22Rv1 (cell line): ENCODE measurements at regions not wholly inside any gene's neighbourhood (a gene's known extent, or its start where the extent isn't known, plus 50 kb on each side); places are given as distances from the start of the nearest gene placed in this dataset.

Experiments used
- H3K27ac ChIP-seq: fragments of 450-650 bp; 2 replicates; pipeline ENCODE4 v1.5.1; 2017
- ZFX ChIP-seq: fragments of 450-650 bp; IDR thresholded peaks from 2 replicates; pipeline ENCODE4 v1.6.1; 2017; ENCODE audit warnings: antibody characterized with exemption, borderline replicate concordance
- TF ChIP-seq, protein P1 (sequence below): fragments of 450-650 bp; IDR thresholded peaks from 2 replicates; pipeline ENCODE4 v1.5.1; 2017; ENCODE audit warnings: mild to moderate bottlenecking

DNA sequence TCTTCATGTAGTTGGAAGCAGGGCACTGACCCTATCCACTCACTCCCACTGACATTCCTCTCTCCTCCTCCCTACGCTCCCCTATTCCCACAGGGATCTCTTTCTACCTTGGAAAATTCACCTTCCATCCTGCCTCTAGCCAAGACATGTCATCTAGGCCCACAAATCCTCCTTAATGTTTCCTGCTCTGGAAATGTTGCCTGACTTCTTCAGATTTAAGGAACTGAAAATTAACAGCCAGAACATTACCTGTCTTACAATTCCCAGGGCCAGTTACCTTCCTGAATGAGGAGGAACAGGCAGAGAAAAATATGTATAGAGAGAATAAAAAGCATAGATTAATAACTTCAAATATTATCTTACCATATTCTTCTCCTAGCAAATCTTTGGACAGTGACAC is 147.3 kb downstream of the MRPL39 start:
- H3K27ac ChIP-seq, result no peak overlapping the region
- TF ChIP-seq, protein P1, sequence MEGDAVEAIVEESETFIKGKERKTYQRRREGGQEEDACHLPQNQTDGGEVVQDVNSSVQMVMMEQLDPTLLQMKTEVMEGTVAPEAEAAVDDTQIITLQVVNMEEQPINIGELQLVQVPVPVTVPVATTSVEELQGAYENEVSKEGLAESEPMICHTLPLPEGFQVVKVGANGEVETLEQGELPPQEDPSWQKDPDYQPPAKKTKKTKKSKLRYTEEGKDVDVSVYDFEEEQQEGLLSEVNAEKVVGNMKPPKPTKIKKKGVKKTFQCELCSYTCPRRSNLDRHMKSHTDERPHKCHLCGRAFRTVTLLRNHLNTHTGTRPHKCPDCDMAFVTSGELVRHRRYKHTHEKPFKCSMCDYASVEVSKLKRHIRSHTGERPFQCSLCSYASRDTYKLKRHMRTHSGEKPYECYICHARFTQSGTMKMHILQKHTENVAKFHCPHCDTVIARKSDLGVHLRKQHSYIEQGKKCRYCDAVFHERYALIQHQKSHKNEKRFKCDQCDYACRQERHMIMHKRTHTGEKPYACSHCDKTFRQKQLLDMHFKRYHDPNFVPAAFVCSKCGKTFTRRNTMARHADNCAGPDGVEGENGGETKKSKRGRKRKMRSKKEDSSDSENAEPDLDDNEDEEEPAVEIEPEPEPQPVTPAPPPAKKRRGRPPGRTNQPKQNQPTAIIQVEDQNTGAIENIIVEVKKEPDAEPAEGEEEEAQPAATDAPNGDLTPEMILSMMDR, result no peak
- no peak for TF ChIP-seq ZFX

DNA sequence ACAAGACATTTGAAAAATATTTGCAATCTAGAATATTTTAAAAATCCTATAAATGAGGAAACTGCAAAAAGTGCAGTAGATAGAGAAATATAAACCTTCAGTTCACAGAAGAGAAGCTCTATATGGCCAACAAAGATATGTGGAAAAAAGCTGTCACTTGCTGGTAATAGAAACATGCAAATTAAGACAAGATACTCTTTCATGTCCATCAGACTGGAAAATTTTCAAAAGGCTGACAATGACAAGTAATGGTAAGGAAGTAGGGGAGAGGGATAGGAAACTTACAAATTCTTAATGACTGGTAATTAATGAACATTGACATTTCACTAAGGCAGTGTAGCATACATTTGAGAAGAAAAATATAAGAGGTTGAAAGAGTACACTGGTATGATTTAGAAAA is 147.9 kb downstream of the MRPL39 start:
- TF ChIP-seq ZFX, result no peak
- TF ChIP-seq, protein P1, result no peak

DNA sequence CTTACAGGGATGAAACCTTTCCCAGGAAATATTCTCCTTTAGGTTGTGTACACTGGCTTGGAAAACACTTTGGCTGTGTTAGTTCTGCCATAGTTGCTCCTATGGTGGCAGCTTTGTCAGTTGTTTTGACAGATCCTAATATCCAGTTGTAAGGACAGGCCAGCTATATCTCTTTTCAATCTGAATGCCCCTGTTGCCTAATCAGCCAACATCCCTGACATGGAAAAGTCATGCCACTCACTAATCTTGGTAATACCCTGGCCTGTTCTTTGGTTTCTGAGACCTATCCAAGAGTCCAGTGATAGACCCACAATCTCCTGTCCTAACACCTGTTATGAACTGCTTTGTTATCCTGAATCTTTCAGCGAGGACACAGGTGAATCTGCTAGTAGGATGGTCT is 148.8 kb downstream of the MRPL39 start:
- TF ChIP-seq ZFX, result no peak
- TF ChIP-seq, protein P1, result no peak
- H3K27ac ChIP-seq, result no peak overlapping the region

More for the DNA sequence above, 147.9 kb downstream of the MRPL39 start:
- no peak overlapping the region for H3K27ac ChIP-seq

DNA sequence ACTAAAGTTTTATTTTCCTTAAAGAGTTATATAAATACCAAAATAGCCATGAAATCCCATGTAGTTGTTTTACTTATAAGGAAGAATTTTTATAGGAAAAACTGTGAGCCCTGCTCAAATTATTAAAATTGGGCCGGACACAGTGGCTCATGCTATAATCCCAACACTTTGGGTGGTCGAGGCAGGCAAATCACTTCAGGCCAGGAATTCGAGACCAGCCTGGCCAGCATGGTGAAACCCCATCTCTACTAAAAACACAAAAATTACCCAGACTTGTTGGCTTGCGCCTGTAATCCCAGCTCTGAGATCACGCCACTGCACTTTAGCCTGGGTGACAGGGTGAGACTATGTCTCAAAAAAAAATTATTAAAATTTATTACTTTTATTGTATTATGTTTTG is 149.3 kb downstream of the MRPL39 start:
- TF ChIP-seq, protein P1, result no peak
- TF ChIP-seq ZFX, result no peak
- H3K27ac ChIP-seq, result no peak overlapping the region

DNA sequence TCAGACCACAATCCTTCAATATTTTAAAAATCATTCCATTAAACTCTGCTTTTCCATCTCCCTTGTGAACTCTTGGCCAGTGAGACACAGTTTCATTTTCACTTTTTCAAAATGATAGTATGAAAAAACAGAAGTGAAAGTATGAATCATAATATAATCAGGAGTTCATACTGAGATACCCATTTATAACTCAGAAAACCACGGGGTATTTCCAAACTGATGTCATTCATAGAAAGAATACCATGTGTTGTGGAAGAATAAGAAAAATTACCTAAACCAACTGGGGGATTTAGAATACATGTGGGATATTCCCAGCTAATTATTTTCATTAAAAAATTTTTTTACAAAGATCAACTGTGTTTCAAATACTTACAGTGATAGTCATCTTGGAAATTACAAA is 149.9 kb downstream of the MRPL39 start:
- no peak overlapping the region for H3K27ac ChIP-seq

DNA sequence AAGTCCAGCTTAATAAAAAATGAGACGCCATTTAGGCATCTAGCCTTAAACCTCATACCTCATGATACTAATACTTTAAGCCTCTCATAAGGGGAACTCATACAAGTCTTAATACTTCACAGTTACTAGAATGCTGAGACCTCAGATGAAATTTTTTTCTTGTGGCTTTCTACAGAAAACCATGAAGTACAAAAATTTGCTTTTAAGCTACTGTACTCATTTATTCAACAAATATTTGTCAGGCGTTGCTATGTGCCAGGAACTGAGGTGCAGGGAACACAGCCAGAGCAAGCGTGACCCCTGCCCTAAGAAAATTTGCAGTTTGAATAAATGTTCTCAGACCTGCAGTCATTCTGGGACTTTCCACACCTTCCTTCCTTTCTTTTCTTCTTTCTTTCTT is 150.6 kb downstream of the MRPL39 start:
- no peak for TF ChIP-seq ZFX
- H3K27ac ChIP-seq, result no peak overlapping the region

More for the DNA sequence above, 149.9 kb downstream of the MRPL39 start:
- TF ChIP-seq ZFX, result no peak
- TF ChIP-seq, protein P1, result no peak

DNA sequence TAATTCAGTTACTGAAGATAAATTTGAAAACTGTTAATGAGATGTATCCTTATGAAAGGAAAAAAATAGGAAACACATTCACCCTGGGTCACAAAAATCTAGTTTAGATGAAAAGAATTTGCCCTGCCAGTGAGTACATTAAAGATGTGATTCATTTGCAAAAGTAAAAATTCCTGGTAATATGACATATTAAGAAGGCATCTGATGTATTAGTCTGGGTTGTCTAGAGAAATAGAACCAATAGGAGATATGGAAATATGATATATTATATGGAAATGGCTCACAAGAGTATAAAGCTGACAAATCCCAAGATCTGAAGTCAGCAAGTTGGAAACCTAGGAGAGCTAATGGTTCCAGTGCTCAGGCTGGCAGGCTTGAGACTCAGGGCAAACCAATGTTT is 153.8 kb downstream of the MRPL39 start:
- H3K27ac ChIP-seq, result no peak overlapping the region
- TF ChIP-seq ZFX, result no peak
- TF ChIP-seq, protein P1, result no peak

DNA sequence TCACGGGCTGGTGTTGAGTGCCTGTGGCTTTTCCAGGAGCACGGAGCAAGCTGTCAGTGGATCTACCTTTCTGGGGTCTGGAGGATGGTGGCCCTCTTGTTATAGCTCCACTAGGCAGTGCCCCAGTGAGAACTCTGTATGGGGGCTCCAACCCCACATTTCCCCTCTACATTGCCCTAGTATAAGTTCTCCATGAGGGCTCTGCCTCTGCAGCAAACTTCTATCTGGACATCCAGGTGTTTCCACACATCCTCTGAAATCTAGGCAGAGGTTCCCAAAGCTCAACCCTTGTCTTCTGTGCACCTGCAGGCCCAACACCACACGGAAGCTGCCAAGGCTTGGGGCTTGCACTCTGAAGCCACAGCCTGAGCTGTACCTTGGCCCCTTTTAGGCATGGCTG is 157.3 kb downstream of the MRPL39 start:
- no peak for TF ChIP-seq ZFX
- TF ChIP-seq, protein P1, result no peak

More for the DNA sequence above, 157.3 kb downstream of the MRPL39 start:
- H3K27ac ChIP-seq, result no peak overlapping the region
